OCI-LY7 (cell line): ENCODE measurements at regions not wholly inside any gene's neighbourhood (a gene's known extent, or its start where the extent isn't known, plus 50 kb on each side); places are given as distances from the start of the nearest gene placed in this dataset.

ENCODE experiments used
- BruUV-seq: library from RNA; stranded (reverse); fragments of 400-500 nt; replicated peaks from 2 replicates; lab custom pipeline; 2021; lab: Mats Ljungman, UMichigan
- CTCF ChIA-PET: fragments of 300-600 bp; sonication (Branson Sonifier 250); formaldehyde crosslinking; loops from one replicate; lab custom pipeline; 2022; ENCODE audit warnings: antibody characterized with exemption; ENCODE audit not compliant: unreplicated experiment; lab: Charles Lee
- POLR2A ChIA-PET: fragments of 300-600 bp; sonication (Branson Sonifier 250); formaldehyde crosslinking; loops from one replicate; lab custom pipeline; 2022; ENCODE audit warnings: antibody characterized with exemption; lab: Charles Lee
- DNase-seq: peaks from one replicate; pipeline ENCODE4 v3.0.0-alpha.2; 2015; ENCODE audit warnings: low spot score
- H2AFZ ChIP-seq: fragments of 200-600 bp; sonication (generic), shearing (Covaris generic); 2 replicates; pipeline ENCODE4 v1.6.1; 2014; ENCODE audit warnings: mild to moderate bottlenecking, antibody characterized with exemption, low read length, moderate library complexity
- H3K27ac ChIP-seq: fragments of 200-600 bp; sonication (generic); 2 replicates; pipeline ENCODE4 v1.5.1; 2014; ENCODE audit warnings: mixed run types, low read depth, mild to moderate bottlenecking, moderate library complexity, low read length, inconsistent platforms; ENCODE audit not compliant: poor library complexity, severe bottlenecking
- H3K36me3 ChIP-seq: fragments of 200-600 bp; sonication (generic); 2 replicates; pipeline ENCODE4 v1.6.1; 2014; ENCODE audit warnings: mild to moderate bottlenecking, antibody characterized with exemption, low read length, moderate library complexity, mixed read lengths; ENCODE audit not compliant: insufficient read depth
- H3K4me1 ChIP-seq: fragments of 200-600 bp; sonication (generic); 2 replicates; pipeline ENCODE4 v1.5.1; 2014; ENCODE audit warnings: mild to moderate bottlenecking, low read length; ENCODE audit not compliant: insufficient read depth, poor library complexity, severe bottlenecking
- H3K4me2 ChIP-seq: fragments of 200-600 bp; sonication (generic); 2 replicates; pipeline ENCODE4 v1.6.1; 2014; ENCODE audit warnings: mild to moderate bottlenecking, low read length
- H3K4me3 ChIP-seq: fragments of 200-600 bp; sonication (generic); 2 replicates; pipeline ENCODE4 v1.5.1; 2014; ENCODE audit warnings: mild to moderate bottlenecking, low read depth, low read length; ENCODE audit not compliant: poor library complexity, severe bottlenecking
- H3K79me2 ChIP-seq: fragments of 200-600 bp; sonication (generic); 2 replicates; pipeline ENCODE4 v1.6.1; 2016; ENCODE audit warnings: low read depth, mild to moderate bottlenecking, low read length, moderate library complexity, mixed read lengths; ENCODE audit not compliant: insufficient read depth
- H3K9me2 ChIP-seq: fragments of 200-600 bp; sonication (generic); 2 replicates; pipeline ENCODE4 v1.6.1; 2016; ENCODE audit warnings: mild to moderate bottlenecking, low read length, mixed read lengths; ENCODE audit not compliant: insufficient read depth
- H3K9me3 ChIP-seq: fragments of 200-600 bp; sonication (generic); 2 replicates; pipeline ENCODE4 v1.6.1; 2014; ENCODE audit warnings: mild to moderate bottlenecking, mixed run types, low read length, mixed read lengths
- H4K20me1 ChIP-seq: fragments of 200-600 bp; sonication (generic); 2 replicates; pipeline ENCODE4 v1.6.1; 2014; ENCODE audit warnings: mild to moderate bottlenecking, antibody characterized with exemption, low read length, moderate library complexity, mixed read lengths; ENCODE audit not compliant: insufficient read depth
- EZH2phosphoT487 ChIP-seq: fragments of 200-600 bp; sonication (generic); IDR thresholded peaks from 2 replicates; pipeline ENCODE4 v1.6.1; 2018; ENCODE audit warnings: low read depth, borderline replicate concordance, mild to moderate bottlenecking, mixed run types, antibody characterized with exemption, low read length, moderate library complexity, mixed read lengths
- intact Hi-C: fragments of 100-400 bp; cut with micrococcal nuclease; formaldehyde crosslinking; loops from one replicate; pipeline ENCODE4 v1.10.0; 2022; ENCODE audit not compliant: unreplicated experiment
- TF ChIP-seq, protein P1 (sequence below): fragments of 200-600 bp; sonication (generic); conservative IDR thresholded peaks from 2 replicates; pipeline ENCODE4 v1.5.1; 2014; ENCODE audit warnings: mild to moderate bottlenecking, antibody characterized with exemption, low read length, moderate library complexity, mixed read lengths

DNA sequence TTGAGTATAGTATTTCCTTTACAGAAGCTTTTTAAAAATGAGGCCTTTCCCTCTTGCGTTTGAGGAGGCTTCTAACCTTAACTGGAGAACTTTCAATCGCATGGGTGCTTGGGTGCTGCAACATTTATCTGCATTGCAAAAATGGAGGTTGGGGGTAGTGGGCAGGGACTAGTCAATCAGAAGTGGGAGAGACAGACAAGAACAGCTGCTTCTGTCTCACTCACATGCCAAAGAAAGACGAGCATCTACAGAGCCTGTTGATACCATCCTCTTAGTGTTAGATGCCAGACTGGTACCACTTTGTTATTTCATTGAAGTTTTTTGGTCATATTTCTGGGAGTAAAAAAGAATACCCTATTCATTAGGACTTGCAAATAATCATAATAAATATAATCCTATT lies 1292.2 kb downstream of the UQCRFS1 start:
- Histone ChIP-seq H3K9me2 (no peaks in the 10 kb centered on the region), H3K4me2 (no peak overlapping the region), H4K20me1 (no peaks in the 10 kb centered on the region), H2AFZ (no peak overlapping the region), H3K4me1 (no peaks in the 10 kb centered on the region), H3K4me3 (no peak overlapping the region), H3K36me3 (no peaks in the 10 kb centered on the region), H3K9me3 (no peaks in the 10 kb centered on the region), H3K79me2 (no peaks in the 10 kb centered on the region), H3K27ac (no peak overlapping the region)
- DNase-seq, result no peak
- POLR2A ChIA-PET, result no interaction called here
- no TSS peak for BruUV-seq
- intact Hi-C loops, result no loop called here
- CTCF ChIA-PET, result no interaction called here
- TF ChIP-seq, protein P1, sequence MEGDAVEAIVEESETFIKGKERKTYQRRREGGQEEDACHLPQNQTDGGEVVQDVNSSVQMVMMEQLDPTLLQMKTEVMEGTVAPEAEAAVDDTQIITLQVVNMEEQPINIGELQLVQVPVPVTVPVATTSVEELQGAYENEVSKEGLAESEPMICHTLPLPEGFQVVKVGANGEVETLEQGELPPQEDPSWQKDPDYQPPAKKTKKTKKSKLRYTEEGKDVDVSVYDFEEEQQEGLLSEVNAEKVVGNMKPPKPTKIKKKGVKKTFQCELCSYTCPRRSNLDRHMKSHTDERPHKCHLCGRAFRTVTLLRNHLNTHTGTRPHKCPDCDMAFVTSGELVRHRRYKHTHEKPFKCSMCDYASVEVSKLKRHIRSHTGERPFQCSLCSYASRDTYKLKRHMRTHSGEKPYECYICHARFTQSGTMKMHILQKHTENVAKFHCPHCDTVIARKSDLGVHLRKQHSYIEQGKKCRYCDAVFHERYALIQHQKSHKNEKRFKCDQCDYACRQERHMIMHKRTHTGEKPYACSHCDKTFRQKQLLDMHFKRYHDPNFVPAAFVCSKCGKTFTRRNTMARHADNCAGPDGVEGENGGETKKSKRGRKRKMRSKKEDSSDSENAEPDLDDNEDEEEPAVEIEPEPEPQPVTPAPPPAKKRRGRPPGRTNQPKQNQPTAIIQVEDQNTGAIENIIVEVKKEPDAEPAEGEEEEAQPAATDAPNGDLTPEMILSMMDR, result no peak
- no peak for TF ChIP-seq EZH2phosphoT487

DNA sequence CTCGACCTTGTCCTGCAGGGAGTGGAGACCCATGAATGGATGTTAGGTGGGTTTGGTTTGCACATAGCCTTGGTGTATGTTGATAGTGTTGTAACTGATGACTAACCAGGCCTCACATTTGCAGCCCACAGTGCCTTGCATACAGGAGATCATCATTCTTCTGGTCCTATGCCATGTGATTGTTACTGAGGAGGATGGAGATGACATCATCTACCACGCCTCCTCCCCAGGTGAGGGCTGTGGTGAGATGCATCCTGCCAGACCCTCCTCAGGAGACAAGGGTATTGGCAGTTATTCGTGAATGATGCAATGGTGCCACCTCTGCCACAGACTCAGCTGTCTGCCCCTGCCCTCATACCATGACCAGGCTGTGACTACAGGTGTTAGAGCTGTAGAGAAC lies 1294.1 kb downstream of the UQCRFS1 start:
- intact Hi-C loops, result no loop called here
- Histone ChIP-seq H3K79me2 (no peaks in the 10 kb centered on the region), H3K27ac (no peak overlapping the region), H3K4me3 (no peak overlapping the region), H3K9me2 (no peaks in the 10 kb centered on the region), H3K9me3 (no peaks in the 10 kb centered on the region), H4K20me1 (no peaks in the 10 kb centered on the region), H3K4me2 (no peak overlapping the region), H3K36me3 (no peaks in the 10 kb centered on the region), H3K4me1 (no peaks in the 10 kb centered on the region), H2AFZ (no peak overlapping the region)
- no peak for DNase-seq
- CTCF ChIA-PET, result no interaction called here
- no peak for TF ChIP-seq EZH2phosphoT487
- TF ChIP-seq, protein P1, result no peak
- BruUV-seq, result no TSS peak
- POLR2A ChIA-PET, result no interaction called here

DNA sequence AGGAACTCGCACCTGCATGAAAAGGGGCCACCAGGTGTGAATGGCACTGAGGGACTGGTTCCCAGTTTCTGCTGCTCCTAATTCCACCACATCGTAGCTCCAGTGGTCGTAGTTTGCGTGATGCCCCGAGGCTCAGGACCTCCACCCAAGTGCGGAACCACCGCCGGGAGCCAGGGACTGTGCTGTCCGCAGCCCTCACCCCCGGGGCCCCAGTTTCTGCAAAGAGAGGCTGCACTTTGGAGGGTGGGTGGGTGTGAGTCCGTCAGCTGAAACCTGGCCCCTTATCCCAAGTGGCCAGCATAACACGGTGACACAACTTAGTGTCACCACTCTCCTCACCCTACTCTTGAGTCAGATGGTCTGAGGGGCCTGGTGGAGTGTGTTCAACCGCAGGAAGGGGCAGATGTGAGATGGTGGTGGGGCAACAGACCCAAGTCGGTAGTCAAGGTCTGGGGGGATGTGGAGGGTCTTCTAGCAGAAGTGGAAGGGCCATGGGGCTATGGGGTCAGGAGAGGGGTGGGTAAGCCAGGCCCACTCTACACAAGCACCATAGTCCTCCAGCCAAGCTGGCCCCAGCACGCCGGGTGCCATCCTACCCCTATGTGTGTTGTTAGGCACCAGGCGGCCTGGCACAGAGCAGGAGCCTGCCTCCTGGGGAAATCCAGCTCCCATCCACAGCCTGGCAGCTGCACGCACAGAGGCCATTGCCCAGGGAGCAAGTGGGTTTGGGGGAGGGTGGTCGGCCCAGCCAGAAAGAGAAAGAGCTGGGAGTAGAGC lies 1301.6 kb downstream of the UQCRFS1 start:
- Histone ChIP-seq H3K4me1 (no peaks in the 10 kb centered on the region), H3K9me2 (no peaks in the 10 kb centered on the region), H3K79me2 (no peaks in the 10 kb centered on the region), H2AFZ (no peak overlapping the region), H3K4me2 (no peak overlapping the region), H3K27ac (no peak overlapping the region), H4K20me1 (no peaks in the 10 kb centered on the region), H3K9me3 (no peaks in the 10 kb centered on the region), H3K4me3 (no peak overlapping the region), H3K36me3 (no peaks in the 10 kb centered on the region)
- BruUV-seq, result no TSS peak
- ChIA-PET CTCF (no interaction called here), POLR2A (no interaction called here)
- TF ChIP-seq EZH2phosphoT487, result no peak
- TF ChIP-seq, protein P1, result no peak
- DNase-seq, result no peak
- intact Hi-C loops, result no loop called here
